Astrocyte (in vitro differentiated cells and primary cell): ENCODE measurements at regions not wholly inside any gene's neighbourhood (a gene's known extent, or its start where the extent isn't known, plus 50 kb on each side); places are given as distances from the start of the nearest gene placed in this dataset.

Source experiments
- CTCF ChIP-seq: IDR thresholded peaks from 2 replicates; pipeline ENCODE4 v1.5.1; 2011; ENCODE audit warnings: low read depth, mild to moderate bottlenecking, inconsistent platforms, low read length, moderate library complexity; ENCODE audit not compliant: insufficient read depth
- EZH2 ChIP-seq: IDR thresholded peaks from 2 replicates; pipeline ENCODE4 v1.6.1; 2012; ENCODE audit warnings: mild to moderate bottlenecking, low read length, inconsistent platforms; ENCODE audit not compliant: insufficient read depth

- TF ChIP-seq CTCF (no peak), EZH2 (no peak)
Observed at GRCh38 chr10:33772370-33773252, 438.1 kb upstream of the NRP1 start.
